SK-N-MC (cell line): ENCODE measurements at regions not wholly inside any gene's neighbourhood (a gene's known extent, or its start where the extent isn't known, plus 50 kb on each side); places are given as distances from the start of the nearest gene placed in this dataset.

ENCODE experiments used
- DNase-seq: peaks from one replicate; pipeline ENCODE4 v3.0.0-alpha.2; 2011; ENCODE audit warnings: low read depth, low spot score
- H3K27ac ChIP-seq: fragments of 200-600 bp; sonication (generic); 2 replicates; pipeline ENCODE4 v1.5.1; 2016; ENCODE audit warnings: mixed run types
- H3K36me3 ChIP-seq: fragments of 200-600 bp; sonication (generic); 2 replicates; pipeline ENCODE4 v1.6.1; 2017; ENCODE audit warnings: antibody characterized with exemption, low read length, mixed read lengths; ENCODE audit not compliant: insufficient read depth
- H3K4me3 ChIP-seq: fragments of 200-600 bp; sonication (generic); 2 replicates; pipeline ENCODE4 v1.5.1; 2016
- H3K9ac ChIP-seq: fragments of 200-600 bp; sonication (generic); 2 replicates; pipeline ENCODE4 v1.8.0; 2017; ENCODE audit warnings: mixed run types, mixed read lengths; ENCODE audit not compliant: insufficient read length
- H3K9me3 ChIP-seq: fragments of 200-600 bp; sonication (generic); 2 replicates; pipeline ENCODE4 v1.6.1; 2017; ENCODE audit warnings: low read depth, mild to moderate bottlenecking, antibody characterized with exemption, low read length, moderate library complexity, mixed read lengths
- EZH2 ChIP-seq: fragments of 200-600 bp; sonication (generic); IDR thresholded peaks from one replicate; pipeline ENCODE4 v1.6.1; 2017; ENCODE audit warnings: antibody characterized with exemption
- FOXP2 ChIP-seq: optimal IDR thresholded peaks from 2 replicates; pipeline ENCODE3; 2011; ENCODE audit warnings: mild to moderate bottlenecking, moderate library complexity; ENCODE audit not compliant: insufficient read depth; ENCODE audit errors: extremely low read length, control extremely low read depth
- POLR2AphosphoS5 ChIP-seq: IDR thresholded peaks from 2 replicates; pipeline ENCODE4 v1.6.1; 2012; ENCODE audit warnings: mild to moderate bottlenecking, low read depth, low read length, borderline replicate concordance

- Histone ChIP-seq H3K9me3 (no peaks in the 10 kb centered on the region), H3K27ac (no peak overlapping the region), H3K9ac (no peak overlapping the region), H3K36me3 (no peaks in the 10 kb centered on the region), H3K4me3 (no peak overlapping the region)
- TF ChIP-seq POLR2AphosphoS5 (no peak), EZH2 (no peak), FOXP2 (no peak)
- DNase-seq: no peak
Measured at GRCh38 chr5:74296685-74297408, 343.7 kb downstream of the ENC1 start.

DNA sequence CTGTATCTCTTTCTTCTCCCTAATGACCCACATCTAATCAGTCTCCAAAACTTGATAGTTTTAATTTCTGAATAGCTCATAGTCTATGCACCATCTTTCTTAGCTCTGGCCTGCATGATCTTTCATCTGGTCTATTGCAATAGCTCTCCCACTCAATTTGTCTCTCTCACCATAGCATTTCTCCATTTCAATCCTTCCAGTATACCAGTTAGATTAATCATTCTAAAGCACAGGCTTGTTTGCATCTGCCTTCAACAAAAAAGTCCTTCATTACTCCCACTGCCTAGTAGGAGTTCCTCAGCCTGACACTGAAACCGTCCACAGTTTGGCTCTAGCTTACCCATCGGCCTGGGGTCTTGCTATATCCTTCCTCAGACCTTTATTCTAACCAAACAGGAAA lies 344.9 kb downstream of the ENC1 start:
- H3K27ac ChIP-seq: no peak overlapping the region
- no peak overlapping the region for H3K9ac ChIP-seq
- H3K9me3 ChIP-seq: no peaks in the 10 kb centered on the region
- H3K36me3 ChIP-seq: no peaks in the 10 kb centered on the region
- DNase-seq: no peak
- H3K4me3 ChIP-seq: no peak overlapping the region
- no peak for TF ChIP-seq POLR2AphosphoS5
- TF ChIP-seq EZH2: no peak
- no peak for TF ChIP-seq FOXP2

DNA sequence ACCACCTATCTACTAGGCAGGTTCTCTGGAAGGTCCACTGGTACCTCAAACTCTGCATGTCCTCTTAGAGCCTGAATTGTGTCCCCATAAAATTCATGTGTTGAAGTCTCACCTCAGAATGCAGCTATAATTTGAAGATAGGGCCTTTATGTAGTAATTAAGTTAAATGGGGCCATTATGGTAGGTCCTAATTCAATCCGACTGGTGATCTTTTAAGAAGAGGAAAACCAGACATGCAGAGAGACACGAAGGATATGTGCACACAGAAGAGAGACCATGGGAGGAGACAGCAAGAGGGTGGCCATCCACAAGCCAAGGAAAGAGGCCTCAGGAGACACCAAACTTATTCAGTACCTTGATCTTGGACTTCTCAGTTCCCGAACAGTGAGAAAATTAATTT lies 345.4 kb downstream of the ENC1 start:
- DNase-seq: no peak
- Histone ChIP-seq H3K9ac (no peak overlapping the region), H3K27ac (no peak overlapping the region), H3K9me3 (no peaks in the 10 kb centered on the region), H3K36me3 (no peaks in the 10 kb centered on the region), H3K4me3 (no peak overlapping the region)
- TF ChIP-seq POLR2AphosphoS5 (no peak), EZH2 (no peak), FOXP2 (no peak)

DNA sequence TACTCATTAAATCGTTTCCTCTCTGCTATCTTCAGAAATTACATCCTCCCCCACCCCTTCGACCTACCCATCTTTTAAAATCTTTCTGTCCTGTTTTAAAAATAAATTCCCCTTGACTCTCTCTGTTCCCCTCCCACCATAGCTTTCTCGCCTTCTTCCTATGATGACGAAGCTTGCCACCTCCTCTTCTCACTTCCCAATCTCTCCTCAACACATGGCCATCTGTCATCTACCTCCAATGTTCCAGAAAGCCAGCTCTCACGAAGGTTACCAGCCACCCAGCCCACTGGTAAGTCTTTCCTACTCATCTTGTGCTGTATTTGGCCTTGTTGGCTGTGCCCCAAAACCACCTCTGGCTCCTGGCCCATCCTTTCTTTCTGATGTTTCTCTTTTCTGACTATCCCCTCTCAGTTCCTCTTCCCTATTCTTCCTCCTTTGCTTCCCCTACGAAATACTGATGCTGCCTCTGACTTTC lies 346.3 kb downstream of the ENC1 start:
- Histone ChIP-seq H3K36me3 (no peaks in the 10 kb centered on the region), H3K9ac (no peak overlapping the region), H3K27ac (no peak overlapping the region), H3K9me3 (no peaks in the 10 kb centered on the region), H3K4me3 (no peak overlapping the region)
- DNase-seq: no peak
- no peak for TF ChIP-seq EZH2
- no peak for TF ChIP-seq FOXP2
- no peak for TF ChIP-seq POLR2AphosphoS5

GRCh38 chr5:74293182-74293581 lies 347.3 kb downstream of the ENC1 start:
- H3K9me3 ChIP-seq: no peaks in the 10 kb centered on the region
- no peaks in the 10 kb centered on the region for H3K36me3 ChIP-seq
- H3K27ac ChIP-seq: no peak overlapping the region
- no peak overlapping the region for H3K9ac ChIP-seq
- no peak overlapping the region for H3K4me3 ChIP-seq
- DNase-seq: no peak
- TF ChIP-seq EZH2: no peak
- TF ChIP-seq POLR2AphosphoS5: no peak
- no peak for TF ChIP-seq FOXP2

- no peak overlapping the region for H3K4me3 ChIP-seq
- no peaks in the 10 kb centered on the region for H3K9me3 ChIP-seq
- H3K36me3 ChIP-seq: no peaks in the 10 kb centered on the region
- DNase-seq: no peak
- H3K9ac ChIP-seq: no peak overlapping the region
- H3K27ac ChIP-seq: no peak overlapping the region
- TF ChIP-seq EZH2 (no peak), FOXP2 (no peak), POLR2AphosphoS5 (no peak)
Measured at GRCh38 chr5:74290634-74291241, 349.8 kb downstream of the ENC1 start.

GRCh38 chr5:74289691-74290090 lies 350.8 kb downstream of the ENC1 start:
- TF ChIP-seq FOXP2 (no peak), EZH2 (no peak), POLR2AphosphoS5 (no peak)
- H3K4me3 ChIP-seq: no peak overlapping the region
- no peak overlapping the region for H3K9ac ChIP-seq
- H3K36me3 ChIP-seq: no peaks in the 10 kb centered on the region
- no peak for DNase-seq
- no peaks in the 10 kb centered on the region for H3K9me3 ChIP-seq
- no peak overlapping the region for H3K27ac ChIP-seq

- no peak for DNase-seq
- TF ChIP-seq EZH2 (no peak), POLR2AphosphoS5 (no peak), FOXP2 (no peak)
- Histone ChIP-seq H3K36me3 (no peaks in the 10 kb centered on the region), H3K9me3 (no peaks in the 10 kb centered on the region), H3K4me3 (no peak overlapping the region), H3K27ac (no peak overlapping the region), H3K9ac (no peak overlapping the region)
Measured at GRCh38 chr5:74289238-74289637, 351.3 kb downstream of the ENC1 start.
